ENCODE measurements at regions not wholly inside any gene's neighbourhood (a gene's known extent, or its start where the extent isn't known, plus 50 kb on each side); places are given as distances from the start of the nearest gene placed in this dataset.

DNA sequence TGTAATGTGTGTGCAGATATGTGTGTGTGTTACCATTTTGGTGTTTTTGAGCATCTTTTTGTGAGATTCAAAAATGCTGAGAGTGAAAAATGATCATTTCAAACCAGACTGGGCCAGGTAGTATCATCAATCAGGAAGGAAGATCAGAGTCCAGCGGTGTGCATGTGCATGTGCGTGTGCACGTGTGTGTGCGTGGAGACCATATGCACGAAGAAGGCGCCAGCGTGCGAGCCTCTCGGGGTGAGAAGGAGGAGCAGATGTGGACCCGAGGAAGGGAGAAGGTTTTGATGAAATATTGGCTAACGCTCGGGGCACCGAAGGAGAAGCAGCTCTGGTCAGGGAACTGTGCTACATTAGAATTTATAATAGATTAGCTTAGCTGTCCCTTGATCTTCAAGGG lies 516.4 kb downstream of the CCDC171 start:
- TF ChIP-seq, protein P1, sequence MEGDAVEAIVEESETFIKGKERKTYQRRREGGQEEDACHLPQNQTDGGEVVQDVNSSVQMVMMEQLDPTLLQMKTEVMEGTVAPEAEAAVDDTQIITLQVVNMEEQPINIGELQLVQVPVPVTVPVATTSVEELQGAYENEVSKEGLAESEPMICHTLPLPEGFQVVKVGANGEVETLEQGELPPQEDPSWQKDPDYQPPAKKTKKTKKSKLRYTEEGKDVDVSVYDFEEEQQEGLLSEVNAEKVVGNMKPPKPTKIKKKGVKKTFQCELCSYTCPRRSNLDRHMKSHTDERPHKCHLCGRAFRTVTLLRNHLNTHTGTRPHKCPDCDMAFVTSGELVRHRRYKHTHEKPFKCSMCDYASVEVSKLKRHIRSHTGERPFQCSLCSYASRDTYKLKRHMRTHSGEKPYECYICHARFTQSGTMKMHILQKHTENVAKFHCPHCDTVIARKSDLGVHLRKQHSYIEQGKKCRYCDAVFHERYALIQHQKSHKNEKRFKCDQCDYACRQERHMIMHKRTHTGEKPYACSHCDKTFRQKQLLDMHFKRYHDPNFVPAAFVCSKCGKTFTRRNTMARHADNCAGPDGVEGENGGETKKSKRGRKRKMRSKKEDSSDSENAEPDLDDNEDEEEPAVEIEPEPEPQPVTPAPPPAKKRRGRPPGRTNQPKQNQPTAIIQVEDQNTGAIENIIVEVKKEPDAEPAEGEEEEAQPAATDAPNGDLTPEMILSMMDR (IDR thresholded peaks at IDR 0.05; ENCODE audit: low read depth, low read length, poor library complexity, severe bottlenecking), result no peak
- no peak for TF ChIP-seq EZH2phosphoT487 (IDR thresholded peaks at IDR 0.05; ENCODE audit: borderline replicate concordance, low read length)
